Left ventricle myocardium inferior (tissue), 1 donor: ENCODE measurements at regions not wholly inside any gene's neighbourhood (a gene's known extent, or its start where the extent isn't known, plus 50 kb on each side); places are given as distances from the start of the nearest gene placed in this dataset.

Experiments
- DNase-seq: peaks from one replicate; pipeline ENCODE4 v3.0.0-alpha.2; 2020
- H3K27ac ChIP-seq: fragments of 200-600 bp; replicated peaks from 2 replicates; pipeline ENCODE4 v1.8.0; 2021
- H3K27me3 ChIP-seq: fragments of 200-600 bp; 2 replicates; pipeline ENCODE4 v1.8.0; 2021; ENCODE audit warnings: low read depth
- H3K36me3 ChIP-seq: fragments of 200-600 bp; 2 replicates; pipeline ENCODE4 v1.8.0; 2021
- H3K4me1 ChIP-seq: fragments of 200-600 bp; 2 replicates; pipeline ENCODE4 v1.8.0; 2021
- H3K4me3 ChIP-seq: fragments of 200-600 bp; 2 replicates; pipeline ENCODE4 v1.8.0; 2021; ENCODE audit warnings: mild to moderate bottlenecking, moderate library complexity
- H3K9me3 ChIP-seq: fragments of 200-600 bp; replicated peaks from 2 replicates; pipeline ENCODE4 v1.8.0; 2021
- CTCF ChIP-seq: fragments of 200-600 bp; IDR thresholded peaks from 2 replicates; pipeline ENCODE4 v1.8.0; 2021; ENCODE audit warnings: antibody characterized with exemption, mild to moderate bottlenecking, borderline replicate concordance
- intact Hi-C: fragments of 100-400 bp; cut with micrococcal nuclease; formaldehyde crosslinking; loops from one replicate; pipeline ENCODE4 v1.11.0; 2022
- donor health status: DM: no; HTN: yes; CAD: no; lungs with severe emphysema.

- Histone ChIP-seq H3K27ac (no peak overlapping the region), H3K4me1 (no peaks in the 10 kb centered on the region), H3K4me3 (no peak overlapping the region), H3K9me3 (peaks cover 6% of the 10 kb centered on the region), H3K27me3 (no peaks in the 10 kb centered on the region), H3K36me3 (no peaks in the 10 kb centered on the region)
- intact Hi-C loops, result no loop called here
- DNase-seq, result no peak
- TF ChIP-seq CTCF, result no peak
These were observed 852.1 kb upstream of the MBL2 start for GRCh38 chr10:53624722-53625121.

GRCh38 chr10:53622201-53622600 is 849.6 kb upstream of the MBL2 start:
- no peak for DNase-seq
- TF ChIP-seq CTCF, result no peak
- no peaks in the 10 kb centered on the region for H3K4me1 ChIP-seq
- H3K27me3 ChIP-seq, result no peaks in the 10 kb centered on the region
- no peak overlapping the region for H3K27ac ChIP-seq
- intact Hi-C loops, result no loop called here
- no peaks in the 10 kb centered on the region for H3K9me3 ChIP-seq
- no peak overlapping the region for H3K4me3 ChIP-seq
- no peaks in the 10 kb centered on the region for H3K36me3 ChIP-seq

GRCh38 chr10:53619671-53620070 is 847.1 kb upstream of the MBL2 start:
- Histone ChIP-seq H3K9me3 (no peaks in the 10 kb centered on the region), H3K4me3 (no peak overlapping the region), H3K27me3 (no peaks in the 10 kb centered on the region), H3K36me3 (no peaks in the 10 kb centered on the region), H3K27ac (no peak overlapping the region), H3K4me1 (no peaks in the 10 kb centered on the region)
- TF ChIP-seq CTCF, result no peak
- DNase-seq, result no peak
- intact Hi-C loops, result no loop called here

- H3K27me3 ChIP-seq, result no peaks in the 10 kb centered on the region
- intact Hi-C loops, result no loop called here
- no peaks in the 10 kb centered on the region for H3K4me1 ChIP-seq
- H3K27ac ChIP-seq, result no peak overlapping the region
- no peaks in the 10 kb centered on the region for H3K9me3 ChIP-seq
- TF ChIP-seq CTCF, result no peak
- H3K36me3 ChIP-seq, result no peaks in the 10 kb centered on the region
- DNase-seq, result no peak
- H3K4me3 ChIP-seq, result no peak overlapping the region
These were observed 835.1 kb upstream of the MBL2 start for GRCh38 chr10:53607691-53608090.

- H3K4me1 ChIP-seq, result no peaks in the 10 kb centered on the region
- no peak for TF ChIP-seq CTCF
- intact Hi-C loops, result no loop called here
- H3K27ac ChIP-seq, result no peak overlapping the region
- H3K36me3 ChIP-seq, result no peaks in the 10 kb centered on the region
- no peak for DNase-seq
- no peak overlapping the region for H3K4me3 ChIP-seq
- H3K27me3 ChIP-seq, result no peaks in the 10 kb centered on the region
- no peaks in the 10 kb centered on the region for H3K9me3 ChIP-seq
These were observed 834.4 kb upstream of the MBL2 start for GRCh38 chr10:53606981-53607380.
